ENCODE measurements at regions not wholly inside any gene's neighbourhood (a gene's known extent, or its start where the extent isn't known, plus 50 kb on each side); places are given as distances from the start of the nearest gene placed in this dataset.

- no peak for TF ChIP-seq EZH2 (IDR thresholded peaks at IDR 0.05; ENCODE audit: borderline replicate concordance, low read length)
- no peak for TF ChIP-seq CTCF (IDR thresholded peaks at IDR 0.05; ENCODE audit: low read length)
- Histone ChIP-seq H3K9me3 (ENCODE audit: low read length) (no peaks in the 10 kb centered on the region), H3K4me3 (ENCODE audit: low read depth, low read length, poor library complexity, severe bottlenecking) (no peak overlapping the region), H3K4me1 (ENCODE audit: insufficient read depth, low read length, severe bottlenecking) (no peaks in the 10 kb centered on the region), H3K4me2 (ENCODE audit: low read length) (no peak overlapping the region), H3K9ac (ENCODE audit: low read length) (no peak overlapping the region), H3K27me3 (ENCODE audit: insufficient read depth, low read length) (no peaks in the 10 kb centered on the region), H3K27ac (ENCODE audit: low read depth, low read length, poor library complexity, severe bottlenecking) (no peak overlapping the region), H4K20me1 (ENCODE audit: insufficient read depth, low read length) (no peaks in the 10 kb centered on the region), H3F3A (ENCODE audit: insufficient read depth, low read length) (no peaks in the 10 kb centered on the region), H2AFZ (ENCODE audit: low read length) (no peak overlapping the region), H3K36me3 (ENCODE audit: insufficient read depth, low read length) (no peaks in the 10 kb centered on the region), H3K79me2 (ENCODE audit: insufficient read depth, low read length) (no peaks in the 10 kb centered on the region), H3K9me2 (ENCODE audit: low read depth, low read length) (no peaks in the 10 kb centered on the region)
Observed at GRCh38 chrX:16039363-16039762, 84.0 kb upstream of the GRPR start.

DNA sequence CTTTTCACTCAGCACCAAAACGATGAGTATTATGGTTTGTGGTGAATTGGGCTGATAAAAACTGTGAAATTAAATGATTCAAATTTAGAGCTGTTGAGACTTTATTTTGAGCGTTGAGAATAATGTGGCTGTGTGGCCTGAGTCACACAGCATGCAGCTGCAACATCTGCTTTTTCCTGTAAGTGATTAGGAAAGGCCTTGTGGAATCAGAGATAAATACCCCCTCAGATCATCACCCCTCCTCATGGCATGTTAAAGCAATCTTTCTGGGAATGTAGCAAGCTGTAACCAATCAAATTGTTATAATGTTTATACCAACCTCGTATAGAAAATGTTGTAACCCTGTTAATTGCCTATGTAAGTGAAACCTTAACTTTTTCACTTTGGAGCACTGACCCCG lies 90.0 kb upstream of the GRPR start:
- H2AFZ ChIP-seq (ENCODE audit: low read length): no peak overlapping the region
- no peak overlapping the region for H3K4me2 ChIP-seq (ENCODE audit: low read length)
- TF ChIP-seq EZH2 (IDR thresholded peaks at IDR 0.05; ENCODE audit: borderline replicate concordance, low read length) (no peak), CTCF (IDR thresholded peaks at IDR 0.05; ENCODE audit: low read length) (no peak)
- H3K9me2 ChIP-seq (ENCODE audit: low read depth, low read length): no peaks in the 10 kb centered on the region
- no peaks in the 10 kb centered on the region for H4K20me1 ChIP-seq (ENCODE audit: insufficient read depth, low read length)
- H3K27ac ChIP-seq (ENCODE audit: low read depth, low read length, poor library complexity, severe bottlenecking): no peak overlapping the region
- H3K4me1 ChIP-seq (ENCODE audit: insufficient read depth, low read length, severe bottlenecking): no peaks in the 10 kb centered on the region
- no peaks in the 10 kb centered on the region for H3F3A ChIP-seq (ENCODE audit: insufficient read depth, low read length)
- H3K27me3 ChIP-seq (ENCODE audit: insufficient read depth, low read length): no peaks in the 10 kb centered on the region
- H3K79me2 ChIP-seq (ENCODE audit: insufficient read depth, low read length): no peaks in the 10 kb centered on the region
- no peaks in the 10 kb centered on the region for H3K36me3 ChIP-seq (ENCODE audit: insufficient read depth, low read length)
- no peak overlapping the region for H3K4me3 ChIP-seq (ENCODE audit: low read depth, low read length, poor library complexity, severe bottlenecking)
- H3K9me3 ChIP-seq (ENCODE audit: low read length): no peaks in the 10 kb centered on the region
- H3K9ac ChIP-seq (ENCODE audit: low read length): no peak overlapping the region

DNA sequence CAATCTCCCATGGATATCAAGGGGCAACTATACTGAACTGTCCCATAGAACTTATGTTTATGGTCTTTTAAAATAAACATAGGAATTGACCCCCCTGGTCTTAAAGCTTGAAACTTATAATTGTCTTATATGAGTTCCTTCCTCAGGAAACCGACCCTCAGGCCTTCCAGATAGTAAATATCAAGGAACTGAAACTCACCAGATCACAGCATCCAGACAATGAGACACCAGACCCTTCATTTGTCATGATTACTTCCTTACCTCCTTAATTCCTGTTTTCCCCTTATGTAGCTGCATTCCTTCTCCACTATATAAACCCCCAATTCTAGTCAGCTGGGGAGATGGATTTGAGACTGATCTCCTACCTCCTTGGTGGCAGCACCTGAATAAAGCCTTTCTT lies 94.8 kb upstream of the GRPR start:
- Histone ChIP-seq H3K9me3 (ENCODE audit: low read length) (no peaks in the 10 kb centered on the region), H3K36me3 (ENCODE audit: insufficient read depth, low read length) (no peaks in the 10 kb centered on the region), H3K27ac (ENCODE audit: low read depth, low read length, poor library complexity, severe bottlenecking) (no peak overlapping the region), H3K4me1 (ENCODE audit: insufficient read depth, low read length, severe bottlenecking) (no peaks in the 10 kb centered on the region), H3K9me2 (ENCODE audit: low read depth, low read length) (no peaks in the 10 kb centered on the region), H3F3A (ENCODE audit: insufficient read depth, low read length) (no peaks in the 10 kb centered on the region), H3K4me2 (ENCODE audit: low read length) (no peak overlapping the region), H3K9ac (ENCODE audit: low read length) (no peak overlapping the region), H3K4me3 (ENCODE audit: low read depth, low read length, poor library complexity, severe bottlenecking) (no peak overlapping the region), H2AFZ (ENCODE audit: low read length) (no peak overlapping the region), H4K20me1 (ENCODE audit: insufficient read depth, low read length) (no peaks in the 10 kb centered on the region), H3K27me3 (ENCODE audit: insufficient read depth, low read length) (no peaks in the 10 kb centered on the region), H3K79me2 (ENCODE audit: insufficient read depth, low read length) (no peaks in the 10 kb centered on the region)
- TF ChIP-seq EZH2 (IDR thresholded peaks at IDR 0.05; ENCODE audit: borderline replicate concordance, low read length) (no peak), CTCF (IDR thresholded peaks at IDR 0.05; ENCODE audit: low read length) (no peak)
